HL-60 (cell line): ENCODE measurements at regions not wholly inside any gene's neighbourhood (a gene's known extent, or its start where the extent isn't known, plus 50 kb on each side); places are given as distances from the start of the nearest gene placed in this dataset.

Experiments used
- DNase-seq, 2 experiments: peaks; one replicate each; pipeline ENCODE4 v3.0.0-alpha.2; 2010 to 2020; ENCODE audit warnings: low read depth in 1 of 2, low spot score in 1 of 2
- H3K27ac ChIP-seq: fragments of 250-450 bp; sonication (Bioruptor Pico); replicated peaks from 2 replicates; pipeline ENCODE4 v1.5.1; 2020; ENCODE audit warnings: mild to moderate bottlenecking, moderate library complexity
- H3K27me3 ChIP-seq: fragments of 250-450 bp; sonication (Bioruptor Pico); 2 replicates; pipeline ENCODE4 v1.5.1; 2021; ENCODE audit warnings: mild to moderate bottlenecking, moderate library complexity; ENCODE audit not compliant: insufficient read depth, poor library complexity, severe bottlenecking
- H3K4me3 ChIP-seq: replicated peaks from 2 replicates; pipeline ENCODE4 v1.5.1; 2011; ENCODE audit warnings: mild to moderate bottlenecking, control low read depth, low read length; ENCODE audit not compliant: insufficient read depth
- CTCF ChIP-seq: IDR thresholded peaks from one replicate; pipeline ENCODE4 v1.5.1; 2011; ENCODE audit warnings: low read length, control low read depth, inconsistent platforms; ENCODE audit not compliant: insufficient read depth
- GABPA ChIP-seq: IDR thresholded peaks from 2 replicates; pipeline ENCODE4 v1.6.1; 2012; ENCODE audit warnings: low read depth
- POLR2AphosphoS5 ChIP-seq: IDR thresholded peaks from 2 replicates; pipeline ENCODE4 v1.6.1; 2012; ENCODE audit warnings: low read depth
- SPI1 ChIP-seq: IDR thresholded peaks from 2 replicates; pipeline ENCODE4 v1.6.1; 2012; ENCODE audit warnings: low read depth, mild to moderate bottlenecking, borderline replicate concordance
- TF ChIP-seq, protein P1 (sequence below): IDR thresholded peaks from 2 replicates; pipeline ENCODE4 v1.6.1; 2012; ENCODE audit warnings: low read depth; ENCODE audit not compliant: insufficient replicate concordance

GRCh38 chr1:184865831-184866230, 108.5 kb downstream of the NIBAN1 start:
- Histone ChIP-seq H3K27ac (no peak overlapping the region), H3K27me3 (no peaks in the 10 kb centered on the region)

GRCh38 chr1:184861755-184862336, 107.2 kb upstream of the EDEM3 start:
- no peaks in the 10 kb centered on the region for H3K27me3 ChIP-seq
- TF ChIP-seq GABPA = no peak
- no peak for TF ChIP-seq POLR2AphosphoS5
- TF ChIP-seq, protein P1, sequence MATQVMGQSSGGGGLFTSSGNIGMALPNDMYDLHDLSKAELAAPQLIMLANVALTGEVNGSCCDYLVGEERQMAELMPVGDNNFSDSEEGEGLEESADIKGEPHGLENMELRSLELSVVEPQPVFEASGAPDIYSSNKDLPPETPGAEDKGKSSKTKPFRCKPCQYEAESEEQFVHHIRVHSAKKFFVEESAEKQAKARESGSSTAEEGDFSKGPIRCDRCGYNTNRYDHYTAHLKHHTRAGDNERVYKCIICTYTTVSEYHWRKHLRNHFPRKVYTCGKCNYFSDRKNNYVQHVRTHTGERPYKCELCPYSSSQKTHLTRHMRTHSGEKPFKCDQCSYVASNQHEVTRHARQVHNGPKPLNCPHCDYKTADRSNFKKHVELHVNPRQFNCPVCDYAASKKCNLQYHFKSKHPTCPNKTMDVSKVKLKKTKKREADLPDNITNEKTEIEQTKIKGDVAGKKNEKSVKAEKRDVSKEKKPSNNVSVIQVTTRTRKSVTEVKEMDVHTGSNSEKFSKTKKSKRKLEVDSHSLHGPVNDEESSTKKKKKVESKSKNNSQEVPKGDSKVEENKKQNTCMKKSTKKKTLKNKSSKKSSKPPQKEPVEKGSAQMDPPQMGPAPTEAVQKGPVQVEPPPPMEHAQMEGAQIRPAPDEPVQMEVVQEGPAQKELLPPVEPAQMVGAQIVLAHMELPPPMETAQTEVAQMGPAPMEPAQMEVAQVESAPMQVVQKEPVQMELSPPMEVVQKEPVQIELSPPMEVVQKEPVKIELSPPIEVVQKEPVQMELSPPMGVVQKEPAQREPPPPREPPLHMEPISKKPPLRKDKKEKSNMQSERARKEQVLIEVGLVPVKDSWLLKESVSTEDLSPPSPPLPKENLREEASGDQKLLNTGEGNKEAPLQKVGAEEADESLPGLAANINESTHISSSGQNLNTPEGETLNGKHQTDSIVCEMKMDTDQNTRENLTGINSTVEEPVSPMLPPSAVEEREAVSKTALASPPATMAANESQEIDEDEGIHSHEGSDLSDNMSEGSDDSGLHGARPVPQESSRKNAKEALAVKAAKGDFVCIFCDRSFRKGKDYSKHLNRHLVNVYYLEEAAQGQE = no peak
- no peak for TF ChIP-seq CTCF
- no peak for TF ChIP-seq SPI1
- no peak overlapping the region for H3K4me3 ChIP-seq
- H3K27ac ChIP-seq = no peak overlapping the region
- no peak for DNase-seq

More at GRCh38 chr1:184865831-184866230, 108.5 kb downstream of the NIBAN1 start:
- no peak for DNase-seq
- H3K4me3 ChIP-seq = no peak overlapping the region
- no peak for TF ChIP-seq CTCF
- TF ChIP-seq SPI1 = no peak
- no peak for TF ChIP-seq GABPA
- TF ChIP-seq, protein P1 = no peak

- Histone ChIP-seq H3K27me3 (no peaks in the 10 kb centered on the region), H3K4me3 (no peak overlapping the region), H3K27ac (no peak overlapping the region)
- no peak for DNase-seq
- TF ChIP-seq SPI1 (no peak), CTCF (no peak), GABPA (no peak)
Observed at GRCh38 chr1:184860985-184861754, 106.5 kb upstream of the EDEM3 start.
